DND-41 (cell line): ENCODE measurements at regions not wholly inside any gene's neighbourhood (a gene's known extent, or its start where the extent isn't known, plus 50 kb on each side); places are given as distances from the start of the nearest gene placed in this dataset.

Source experiments
- ATAC-seq: fragments of 200-7000 bp; cut with Tn5 transposase; 3 replicates; pipeline ENCODE4 v1.9.1; 2021; ENCODE audit warnings: low read depth; ENCODE audit not compliant: insufficient read depth
- DNase-seq: peaks from one replicate; pipeline ENCODE4 v3.0.0-alpha.2; 2020
- H2AFZ ChIP-seq: 2 replicates; pipeline ENCODE4 v1.6.0; 2012; ENCODE audit warnings: low read depth, low read length
- H3K27ac ChIP-seq: 2 replicates; pipeline ENCODE4 v1.5.1; 2012; ENCODE audit warnings: low read length, inconsistent platforms
- H3K27me3 ChIP-seq: fragments of 200-600 bp; sonication (generic); 2 replicates; pipeline ENCODE4 v1.6.0; 2012; ENCODE audit warnings: low read length, mild to moderate bottlenecking, inconsistent platforms; ENCODE audit not compliant: insufficient read depth, poor library complexity
- H3K36me3 ChIP-seq: 2 replicates; pipeline ENCODE4 v1.5.1; 2012; ENCODE audit warnings: low read length, inconsistent platforms; ENCODE audit not compliant: insufficient read depth
- H3K4me1 ChIP-seq: 2 replicates; pipeline ENCODE4 v1.5.1; 2012; ENCODE audit warnings: mild to moderate bottlenecking, low read length; ENCODE audit not compliant: insufficient read depth
- H3K4me2 ChIP-seq: 2 replicates; pipeline ENCODE4 v1.6.0; 2012; ENCODE audit warnings: mild to moderate bottlenecking, moderate library complexity, low read length, inconsistent platforms; ENCODE audit not compliant: insufficient read depth
- H3K4me3 ChIP-seq, 2 experiments: fragments of 200-600 bp in 1 of 2; shearing (Covaris generic) in 1 of 2; 2 replicates each; pipeline ENCODE4 v1.5.1; 2012 to 2016; ENCODE audit warnings: inconsistent platforms in 2 of 2, low read length in 2 of 2, mild to moderate bottlenecking in 2 of 2, low read depth in 1 of 2, moderate library complexity in 1 of 2
- H3K79me2 ChIP-seq: 2 replicates; pipeline ENCODE4 v1.6.0; 2012; ENCODE audit warnings: low read length, inconsistent platforms; ENCODE audit not compliant: insufficient read depth
- H3K9ac ChIP-seq: 2 replicates; pipeline ENCODE4 v1.6.0; 2012; ENCODE audit warnings: low read depth, mild to moderate bottlenecking, inconsistent platforms, low read length, moderate library complexity
- H3K9me3 ChIP-seq: 2 replicates; pipeline ENCODE4 v1.5.1; 2012; ENCODE audit warnings: low read length, moderate library complexity, mild to moderate bottlenecking, inconsistent platforms; ENCODE audit not compliant: insufficient read depth, severe bottlenecking
- H4K20me1 ChIP-seq: 2 replicates; pipeline ENCODE4 v1.6.0; 2012; ENCODE audit warnings: low read length; ENCODE audit not compliant: insufficient read depth
- EZH2 ChIP-seq: IDR thresholded peaks from 3 replicates; pipeline ENCODE4 v1.6.1; 2012; ENCODE audit warnings: borderline replicate concordance, low read depth, mild to moderate bottlenecking, moderate library complexity, low read length, inconsistent platforms; ENCODE audit not compliant: severe bottlenecking
- TF ChIP-seq, protein P1 (sequence below): IDR thresholded peaks from 2 replicates; pipeline ENCODE4 v1.5.1; 2012; ENCODE audit warnings: borderline replicate concordance, low read length, moderate library complexity, mild to moderate bottlenecking; ENCODE audit not compliant: poor library complexity, severe bottlenecking; ENCODE audit errors: extremely low read depth

DNA sequence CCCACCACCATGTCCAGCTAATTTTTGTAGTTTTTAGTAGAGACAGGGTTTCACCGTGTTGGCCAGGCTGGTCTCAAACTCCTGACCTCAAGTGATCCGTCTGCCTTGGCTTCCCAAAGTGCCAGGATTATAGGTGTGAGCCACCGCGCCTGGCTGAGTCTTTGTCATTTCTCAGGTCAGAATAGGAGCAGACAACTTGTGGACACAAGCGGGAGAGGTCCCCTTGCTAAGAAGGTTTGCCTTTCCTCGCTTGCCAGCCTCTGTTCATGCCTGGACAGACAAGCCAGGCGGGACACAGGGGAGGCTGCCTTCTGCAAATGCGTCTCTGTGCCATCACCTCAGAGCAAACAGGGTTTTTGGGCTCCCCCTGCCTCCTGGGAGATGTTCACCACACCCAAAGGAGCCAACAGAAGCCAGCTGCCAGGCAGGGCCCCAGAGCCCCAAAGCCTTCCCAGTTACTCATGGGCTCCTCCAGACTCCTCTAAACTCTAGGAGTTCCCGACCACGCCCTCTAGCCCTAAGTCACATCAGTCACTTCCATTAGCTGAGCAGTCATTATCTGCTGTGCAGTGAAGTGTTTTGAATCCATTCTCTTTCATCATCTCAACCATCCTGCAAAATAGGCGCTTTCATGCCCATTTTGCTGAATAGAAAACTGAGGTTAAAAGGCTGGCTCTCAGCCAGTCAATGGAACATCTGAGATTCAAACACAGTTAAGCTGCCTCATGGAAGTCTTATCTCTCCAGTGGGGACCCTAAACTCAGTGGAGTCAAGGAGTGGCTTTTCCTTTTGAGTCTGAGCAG, 245.0 kb downstream of the UACA start:
- Histone ChIP-seq H3K79me2 (no peaks in the 10 kb centered on the region), H3K27ac (no peak overlapping the region), H4K20me1 (no peaks in the 10 kb centered on the region; the same call in 1 of the 2 replicates), H3K4me1 (no peaks in the 10 kb centered on the region), H3K27me3 (no peaks in the 10 kb centered on the region), H3K4me3 (no peak overlapping the region), H2AFZ (no peak overlapping the region), H3K9me3 (no peaks in the 10 kb centered on the region), H3K4me2 (no peak overlapping the region), H3K9ac (no peak overlapping the region), H3K36me3 (no peaks in the 10 kb centered on the region)
- DNase-seq: no peak
- ATAC-seq: no peak
- TF ChIP-seq EZH2: no peak
- TF ChIP-seq, protein P1, sequence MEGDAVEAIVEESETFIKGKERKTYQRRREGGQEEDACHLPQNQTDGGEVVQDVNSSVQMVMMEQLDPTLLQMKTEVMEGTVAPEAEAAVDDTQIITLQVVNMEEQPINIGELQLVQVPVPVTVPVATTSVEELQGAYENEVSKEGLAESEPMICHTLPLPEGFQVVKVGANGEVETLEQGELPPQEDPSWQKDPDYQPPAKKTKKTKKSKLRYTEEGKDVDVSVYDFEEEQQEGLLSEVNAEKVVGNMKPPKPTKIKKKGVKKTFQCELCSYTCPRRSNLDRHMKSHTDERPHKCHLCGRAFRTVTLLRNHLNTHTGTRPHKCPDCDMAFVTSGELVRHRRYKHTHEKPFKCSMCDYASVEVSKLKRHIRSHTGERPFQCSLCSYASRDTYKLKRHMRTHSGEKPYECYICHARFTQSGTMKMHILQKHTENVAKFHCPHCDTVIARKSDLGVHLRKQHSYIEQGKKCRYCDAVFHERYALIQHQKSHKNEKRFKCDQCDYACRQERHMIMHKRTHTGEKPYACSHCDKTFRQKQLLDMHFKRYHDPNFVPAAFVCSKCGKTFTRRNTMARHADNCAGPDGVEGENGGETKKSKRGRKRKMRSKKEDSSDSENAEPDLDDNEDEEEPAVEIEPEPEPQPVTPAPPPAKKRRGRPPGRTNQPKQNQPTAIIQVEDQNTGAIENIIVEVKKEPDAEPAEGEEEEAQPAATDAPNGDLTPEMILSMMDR: no peak

DNA sequence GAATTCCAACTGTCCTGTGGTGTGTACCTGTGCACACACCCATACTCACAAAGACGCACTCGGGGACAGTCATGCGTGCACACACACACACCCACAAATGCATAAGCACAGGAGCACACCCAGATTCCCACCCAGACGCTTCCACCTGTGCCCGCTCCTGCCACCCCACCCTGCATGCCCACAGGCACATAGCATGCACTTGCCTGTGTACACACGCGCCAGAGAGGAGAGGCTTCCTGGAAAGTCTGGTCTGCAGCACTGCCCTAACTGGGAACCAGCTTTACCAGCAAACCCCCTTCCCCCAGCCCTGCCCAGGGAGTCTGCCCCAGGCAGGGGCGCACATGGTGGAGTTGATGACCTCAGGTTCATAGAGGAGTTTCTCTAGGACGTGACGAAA, 246.2 kb downstream of the UACA start:
- no peaks in the 10 kb centered on the region for H3K27me3 ChIP-seq
- H3K4me2 ChIP-seq: no peak overlapping the region
- no peaks in the 10 kb centered on the region; the same call in 1 of the 2 replicates for H4K20me1 ChIP-seq
- no peak for TF ChIP-seq EZH2
- TF ChIP-seq, protein P1: no peak
- H3K79me2 ChIP-seq: no peaks in the 10 kb centered on the region
- H3K27ac ChIP-seq: no peak overlapping the region
- no peak overlapping the region for H2AFZ ChIP-seq
- H3K9me3 ChIP-seq: peaks cover 2% of the 10 kb centered on the region
- H3K4me1 ChIP-seq: no peaks in the 10 kb centered on the region
- no peak overlapping the region for H3K4me3 ChIP-seq
- ATAC-seq (no peak), DNase-seq (no peak)
- H3K9ac ChIP-seq: no peak overlapping the region
- H3K36me3 ChIP-seq: no peaks in the 10 kb centered on the region

DNA sequence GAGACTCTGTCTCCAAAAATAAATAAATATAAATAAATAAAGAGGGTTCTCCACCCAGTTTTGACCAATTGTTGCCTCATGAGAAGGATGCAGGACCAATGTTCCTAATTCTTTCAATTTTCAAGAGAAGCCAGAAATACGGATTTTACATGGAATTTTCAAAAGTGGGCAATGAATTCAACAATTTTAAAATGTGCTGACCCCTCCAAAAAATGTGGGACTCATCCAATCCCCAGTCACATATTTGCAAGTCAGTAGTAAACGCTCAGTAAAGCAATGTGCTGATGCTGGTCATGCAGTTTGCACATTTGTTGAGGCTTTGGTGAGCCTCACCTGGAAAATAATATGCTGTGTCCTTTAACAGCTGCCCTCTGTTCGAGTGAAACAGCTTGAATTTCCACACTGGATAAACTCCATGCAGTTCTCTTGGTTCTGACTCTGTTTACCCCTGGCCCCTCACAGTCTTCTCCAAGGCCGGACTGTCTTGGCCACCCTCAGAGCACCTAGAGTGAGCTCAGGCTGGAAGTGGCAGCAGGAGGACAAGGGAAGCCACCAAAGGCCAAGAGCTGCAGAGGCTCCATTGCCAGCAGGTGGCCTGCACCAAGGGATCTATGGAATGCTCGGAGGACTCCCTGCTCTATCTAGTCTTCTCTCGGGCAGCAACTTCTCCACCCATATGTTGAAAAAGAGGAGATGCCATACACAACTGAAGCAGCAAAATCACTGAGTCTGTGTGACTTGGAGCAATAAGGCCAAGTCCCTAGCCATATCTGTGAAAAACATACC, 246.8 kb downstream of the UACA start:
- no peak overlapping the region for H3K9ac ChIP-seq
- ATAC-seq: no peak
- DNase-seq: no peak

More for the DNA sequence above, 246.8 kb downstream of the UACA start:
- Histone ChIP-seq H3K4me2 (no peak overlapping the region), H3K79me2 (no peaks in the 10 kb centered on the region), H2AFZ (no peak overlapping the region), H3K9me3 (peaks cover 2% of the 10 kb centered on the region), H3K36me3 (no peaks in the 10 kb centered on the region), H4K20me1 (no peaks in the 10 kb centered on the region; the same call in 1 of the 2 replicates), H3K27me3 (no peaks in the 10 kb centered on the region), H3K4me3 (no peak overlapping the region), H3K4me1 (no peaks in the 10 kb centered on the region), H3K27ac (no peak overlapping the region)
- TF ChIP-seq EZH2: no peak
- TF ChIP-seq, protein P1: no peak
